ENCODE measurements at regions not wholly inside any gene's neighbourhood (a gene's known extent, or its start where the extent isn't known, plus 50 kb on each side); places are given as distances from the start of the nearest gene placed in this dataset.

GRCh38 chr20:29687438-29687837 is 1570.0 kb upstream of the DEFB115 start:
- no peak for TF ChIP-seq CTCF (IDR thresholded peaks at IDR 0.05)
- no peak for TF ChIP-seq POLR2A (IDR thresholded peaks at IDR 0.05)
- TF ChIP-seq POLR2AphosphoS5 (IDR thresholded peaks at IDR 0.05) = no peak

Data from breast epithelium (tissue), 3 donors.